Smooth muscle cell (in vitro differentiated cells): ENCODE measurements at regions not wholly inside any gene's neighbourhood (a gene's known extent, or its start where the extent isn't known, plus 50 kb on each side); places are given as distances from the start of the nearest gene placed in this dataset.

ENCODE experiments used
- DNase-seq: peaks from one replicate; lab custom pipeline; 2025; ENCODE audit not compliant: unreplicated experiment; lab: John Stamatoyannopoulos, UW
- H2AFZ ChIP-seq: fragments of 200-600 bp; sonication (generic); 2 replicates; pipeline ENCODE4 v1.6.0; 2016; ENCODE audit warnings: antibody characterized with exemption, low read depth, mild to moderate bottlenecking
- H3F3A ChIP-seq: fragments of 200-600 bp; sonication (generic); 2 replicates; pipeline ENCODE4 v1.6.0; 2017; ENCODE audit warnings: antibody characterized with exemption, low read depth
- H3K27ac ChIP-seq: fragments of 200-600 bp; sonication (generic); 2 replicates; pipeline ENCODE4 v1.5.1; 2016; ENCODE audit warnings: low read depth, mild to moderate bottlenecking
- H3K27me3 ChIP-seq: fragments of 200-600 bp; sonication (generic); 2 replicates; pipeline ENCODE4 v1.6.1; 2016; ENCODE audit warnings: low read depth, mild to moderate bottlenecking
- H3K36me3 ChIP-seq: fragments of 200-600 bp; sonication (generic); 2 replicates; pipeline ENCODE4 v1.5.1; 2016; ENCODE audit warnings: low read depth
- H3K4me1 ChIP-seq: fragments of 200-600 bp; sonication (generic); 2 replicates; pipeline ENCODE4 v1.5.1; 2016; ENCODE audit warnings: low read depth
- H3K4me2 ChIP-seq: fragments of 200-600 bp; sonication (generic); 2 replicates; pipeline ENCODE4 v1.6.0; 2016; ENCODE audit warnings: mild to moderate bottlenecking
- H3K4me3 ChIP-seq: fragments of 200-600 bp; sonication (generic); 2 replicates; pipeline ENCODE4 v1.5.1; 2016; ENCODE audit warnings: mild to moderate bottlenecking
- H3K79me2 ChIP-seq: fragments of 200-600 bp; sonication (generic); 2 replicates; pipeline ENCODE4 v1.6.0; 2016; ENCODE audit warnings: low read depth, mild to moderate bottlenecking
- H3K9ac ChIP-seq: fragments of 200-600 bp; sonication (generic); 2 replicates; pipeline ENCODE4 v1.6.0; 2016; ENCODE audit warnings: low read depth
- H3K9me3 ChIP-seq: fragments of 200-600 bp; sonication (generic); replicated peaks from 2 replicates; pipeline ENCODE4 v1.5.1; 2016; ENCODE audit warnings: low read depth
- H4K20me1 ChIP-seq: fragments of 200-600 bp; sonication (generic); 2 replicates; pipeline ENCODE4 v1.6.0; 2016; ENCODE audit warnings: low read depth
- CTCF ChIP-seq: fragments of 200-600 bp; sonication (generic); IDR thresholded peaks from 2 replicates; pipeline ENCODE4 v1.5.1; 2017; ENCODE audit warnings: borderline replicate concordance, mild to moderate bottlenecking, antibody characterized with exemption; ENCODE audit not compliant: insufficient read depth, poor library complexity, severe bottlenecking
- WGBS: methylation state at CpG from one replicate; pipeline ENCODE4 v1.1.7; 2016; ENCODE audit warnings: low lambda C conversion rate; 5-methylcytosine and 5-hydroxymethylcytosine counted together

GRCh38 chr13:50588491-50589130, 254.9 kb downstream of the DLEU7 start:
- no peaks in the 10 kb centered on the region for H3K79me2 ChIP-seq
- peaks cover 3% of the 10 kb centered on the region for H3F3A ChIP-seq
- peak overlapping the region; percentile 93 for H3K27ac ChIP-seq
- WGBS, result 70% methylated on average over 6 of the region's 6 CpGs
- H3K36me3 ChIP-seq, result no peaks in the 10 kb centered on the region
- TF ChIP-seq CTCF, result no peak
- H4K20me1 ChIP-seq, result no peaks in the 10 kb centered on the region
- H3K4me2 ChIP-seq, result peak overlapping the region; percentile 28
- no peak overlapping the region for H3K4me3 ChIP-seq
- DNase-seq, result no peak
- no peaks in the 10 kb centered on the region for H3K9me3 ChIP-seq
- H3K27me3 ChIP-seq, result no peaks in the 10 kb centered on the region
- no peak overlapping the region for H2AFZ ChIP-seq
- peaks cover 27% of the 10 kb centered on the region for H3K4me1 ChIP-seq
- H3K9ac ChIP-seq, result peak overlapping the region; percentile 32

- H3K4me3 ChIP-seq, result no peak overlapping the region
- DNase-seq, result no peak
- no peaks in the 10 kb centered on the region for H4K20me1 ChIP-seq
- peak overlapping the region; percentile 28 for H3K4me2 ChIP-seq
- H3K27ac ChIP-seq, result peak overlapping the region; percentile 93
- no peak overlapping the region for H2AFZ ChIP-seq
- peak overlapping the region; percentile 64 for H3K9ac ChIP-seq
- peaks cover 3% of the 10 kb centered on the region for H3F3A ChIP-seq
- TF ChIP-seq CTCF, result no peak
- no peaks in the 10 kb centered on the region for H3K9me3 ChIP-seq
- peaks cover 32% of the 10 kb centered on the region for H3K4me1 ChIP-seq
- no peaks in the 10 kb centered on the region for H3K36me3 ChIP-seq
- H3K27me3 ChIP-seq, result no peaks in the 10 kb centered on the region
- H3K79me2 ChIP-seq, result no peaks in the 10 kb centered on the region
These were observed 254.4 kb downstream of the DLEU7 start for GRCh38 chr13:50589139-50589538.

GRCh38 chr13:50589651-50590054, 253.8 kb downstream of the DLEU7 start:
- DNase-seq, result no peak
- Histone ChIP-seq H2AFZ (no peak overlapping the region), H4K20me1 (no peaks in the 10 kb centered on the region), H3K27ac (peak overlapping the region; percentile 93), H3K4me1 (peaks cover 35% of the 10 kb centered on the region), H3K27me3 (no peaks in the 10 kb centered on the region), H3K79me2 (no peaks in the 10 kb centered on the region), H3K9me3 (no peaks in the 10 kb centered on the region), H3K9ac (peak overlapping the region; percentile 64), H3K36me3 (no peaks in the 10 kb centered on the region), H3F3A (peaks cover 3% of the 10 kb centered on the region), H3K4me3 (no peak overlapping the region), H3K4me2 (peak overlapping the region; percentile 28)
- WGBS, result 10% methylated on average over 2 of the region's 2 CpGs
- TF ChIP-seq CTCF, result no peak

GRCh38 chr13:50592412-50593155, 250.9 kb downstream of the DLEU7 start:
- DNase-seq, result no peak
- H3K27ac ChIP-seq, result peak overlapping the region; percentile 45
- no peak overlapping the region for H3K4me2 ChIP-seq

More at GRCh38 chr13:50592412-50593155, 250.9 kb downstream of the DLEU7 start:
- H3F3A ChIP-seq, result peaks cover 3% of the 10 kb centered on the region
- 37% methylated on average over 2 of the region's 2 CpGs for WGBS
- H2AFZ ChIP-seq, result no peak overlapping the region
- H3K4me1 ChIP-seq, result peaks cover 36% of the 10 kb centered on the region
- no peaks in the 10 kb centered on the region for H3K27me3 ChIP-seq
- no peak overlapping the region for H3K9ac ChIP-seq
- no peak overlapping the region for H3K4me3 ChIP-seq
- no peaks in the 10 kb centered on the region for H4K20me1 ChIP-seq
- H3K9me3 ChIP-seq, result no peaks in the 10 kb centered on the region
- H3K36me3 ChIP-seq, result no peaks in the 10 kb centered on the region
- no peak for TF ChIP-seq CTCF
- no peaks in the 10 kb centered on the region for H3K79me2 ChIP-seq
